GM21786 (cell line): ENCODE measurements at regions not wholly inside any gene's neighbourhood (a gene's known extent, or its start where the extent isn't known, plus 50 kb on each side); places are given as distances from the start of the nearest gene placed in this dataset.
"Not testable (repeated sequence)": the region's sequence is repeated elsewhere in the genome, so short reads cannot be mapped to it uniquely, and the experiment has no call there.

Experiments
- ATAC-seq: cut with Tn5 transposase; IDR thresholded peaks from one replicate; pipeline ENCODE4 v1.9.1; 2021; ENCODE audit not compliant: unreplicated experiment

- not testable (repeated sequence) for ATAC-seq
Observed at GRCh38 chr17:27090450-27091042, 203.4 kb upstream of the WSB1 start.

DNA sequence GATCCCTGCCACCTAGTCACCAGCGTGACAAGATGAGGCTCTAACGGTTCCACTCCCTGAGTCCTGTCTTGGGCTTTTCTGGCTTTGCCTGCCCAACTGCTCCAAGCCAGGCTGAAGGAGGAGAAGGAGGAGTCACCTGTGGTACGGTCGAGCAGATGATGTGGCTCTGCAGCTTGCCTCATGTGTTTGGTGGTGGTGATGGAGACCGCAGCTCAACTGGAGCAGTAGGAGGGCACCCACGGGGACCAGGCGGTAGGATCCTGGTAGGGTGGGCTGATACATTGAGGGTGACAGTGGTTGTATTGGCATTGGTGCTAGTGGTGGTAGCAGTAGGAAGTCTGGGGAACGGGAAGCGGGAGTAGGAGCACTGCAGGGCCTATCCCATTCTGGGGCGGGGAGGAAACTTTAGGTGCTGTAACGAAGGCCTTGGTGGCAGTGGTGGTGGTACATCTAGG, 202.8 kb upstream of the WSB1 start:
- ATAC-seq = no peak

- ATAC-seq = not testable (repeated sequence)
Observed at GRCh38 chr17:27094179-27094578, 199.7 kb upstream of the WSB1 start.

DNA sequence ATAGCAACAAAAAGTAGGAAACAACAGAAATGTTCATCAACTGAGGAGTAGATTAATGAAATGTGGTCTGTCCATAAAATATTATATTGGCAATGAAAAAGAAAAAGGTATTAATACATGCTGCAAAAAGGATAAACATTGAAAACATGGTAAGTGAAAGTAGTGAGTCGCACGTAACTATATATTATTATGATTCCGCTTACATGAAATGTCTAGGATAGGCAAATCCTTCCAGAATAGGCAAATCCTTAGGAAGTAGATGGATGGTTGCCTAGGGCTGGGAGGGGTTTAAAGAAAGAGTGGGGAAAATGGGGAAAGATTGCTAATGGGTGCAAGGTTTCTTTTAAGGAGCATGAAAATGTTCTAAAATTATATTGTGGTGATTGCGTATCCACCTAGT, 198.1 kb upstream of the WSB1 start:
- ATAC-seq = not testable (repeated sequence)

GRCh38 chr17:27099266-27099665, 194.6 kb upstream of the WSB1 start:
- ATAC-seq = not testable (repeated sequence)

DNA sequence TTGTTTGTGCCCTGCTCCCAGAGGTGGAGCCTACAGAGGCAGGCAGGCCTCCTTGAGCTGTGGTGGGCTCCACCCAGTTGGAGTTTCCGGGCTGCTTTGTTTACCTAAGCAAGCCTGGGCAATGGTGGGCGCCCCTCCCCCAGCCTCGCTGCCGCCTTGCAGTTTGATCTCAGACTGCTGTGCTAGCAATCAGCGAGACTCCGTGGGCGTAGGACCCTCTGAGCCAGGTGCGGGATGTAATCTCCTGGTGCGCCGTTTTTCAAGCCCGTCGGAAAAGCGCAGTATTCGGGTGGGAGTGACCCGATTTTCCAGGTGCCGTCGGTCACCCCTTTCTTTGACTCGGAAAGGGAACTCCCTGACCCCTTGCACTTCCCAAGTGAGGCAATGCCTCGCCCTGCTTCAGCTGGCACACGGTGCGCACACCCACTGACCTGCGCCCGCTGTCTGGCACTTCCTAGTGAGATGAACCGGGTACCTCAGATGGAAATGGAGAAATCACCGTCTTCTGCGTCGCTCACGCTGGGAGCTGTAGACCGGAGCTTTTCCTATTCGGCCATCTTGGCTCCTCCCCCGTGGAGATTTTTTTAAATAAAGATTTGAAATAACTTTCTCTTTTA, 189.2 kb upstream of the WSB1 start:
- ATAC-seq = not testable (repeated sequence)

DNA sequence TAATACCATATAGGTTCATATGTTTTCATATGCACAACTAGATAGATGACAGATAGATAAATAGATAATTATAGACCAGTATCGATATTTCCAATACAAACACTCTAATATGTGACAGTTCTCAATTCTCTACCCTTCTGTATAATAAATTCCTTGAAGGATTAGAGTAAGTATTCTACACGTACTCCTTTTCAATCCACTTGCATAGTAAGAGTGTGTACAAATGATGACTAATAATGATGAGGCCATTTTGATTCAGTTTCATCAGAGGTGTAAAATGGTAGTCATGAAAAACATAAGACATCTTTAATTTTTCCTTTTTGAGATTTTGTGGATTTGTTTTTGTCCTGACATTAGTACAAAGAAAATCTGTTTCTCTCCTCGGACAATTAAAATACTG, 188.3 kb upstream of the WSB1 start:
- ATAC-seq = no peak

- ATAC-seq = no peak
Observed at GRCh38 chr17:27106347-27106981, 187.4 kb upstream of the WSB1 start.

- ATAC-seq = no peak
Observed at GRCh38 chr17:27106982-27107360, 186.9 kb upstream of the WSB1 start.

- ATAC-seq = not testable (repeated sequence)
Observed at GRCh38 chr17:27107386-27108328, 186.3 kb upstream of the WSB1 start.

DNA sequence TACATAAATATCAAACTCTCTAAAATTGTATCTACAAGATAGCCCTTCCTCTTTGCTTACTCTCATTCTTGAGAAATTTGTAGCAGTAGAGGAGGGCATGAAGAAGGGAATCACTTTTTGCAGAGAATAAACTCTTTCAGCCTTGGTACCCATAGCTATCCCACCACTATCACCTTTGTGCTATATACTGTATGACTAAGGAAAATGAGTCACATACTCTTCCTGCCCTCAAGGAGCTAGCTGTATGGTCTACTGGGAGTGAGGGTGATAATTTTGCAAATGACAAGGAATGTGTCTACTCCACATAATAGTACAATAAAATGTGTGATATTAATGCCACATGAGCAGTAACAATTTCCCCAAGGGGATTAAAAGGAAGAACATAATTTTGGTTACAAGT, 184.6 kb upstream of the WSB1 start:
- no peak for ATAC-seq

- no peak for ATAC-seq
Observed at GRCh38 chr17:27153005-27153404, 140.9 kb upstream of the WSB1 start.

DNA sequence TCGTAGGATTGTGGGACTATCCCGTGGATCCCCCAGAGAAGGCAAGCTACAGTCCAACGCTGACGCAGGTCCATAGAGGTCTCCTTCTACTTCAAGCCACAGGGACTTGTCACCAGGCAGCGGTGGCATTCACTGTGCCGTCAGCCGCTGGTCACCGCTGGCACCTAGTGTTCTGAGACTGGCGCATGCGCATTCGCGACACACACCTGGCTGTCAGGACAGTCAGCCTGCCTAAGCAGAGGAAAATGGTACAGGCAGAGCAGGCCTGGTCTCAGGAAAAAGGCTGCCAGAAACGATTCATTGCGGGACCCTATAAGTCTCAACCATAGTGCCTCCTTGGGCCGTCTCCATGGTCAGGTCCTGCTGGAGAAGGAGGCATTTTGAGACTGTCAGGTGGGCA, 138.0 kb upstream of the WSB1 start:
- ATAC-seq = no peak

GRCh38 chr17:27157297-27157696, 136.6 kb upstream of the WSB1 start:
- ATAC-seq = no peak

GRCh38 chr17:27157898-27158297, 136.0 kb upstream of the WSB1 start:
- no peak for ATAC-seq

DNA sequence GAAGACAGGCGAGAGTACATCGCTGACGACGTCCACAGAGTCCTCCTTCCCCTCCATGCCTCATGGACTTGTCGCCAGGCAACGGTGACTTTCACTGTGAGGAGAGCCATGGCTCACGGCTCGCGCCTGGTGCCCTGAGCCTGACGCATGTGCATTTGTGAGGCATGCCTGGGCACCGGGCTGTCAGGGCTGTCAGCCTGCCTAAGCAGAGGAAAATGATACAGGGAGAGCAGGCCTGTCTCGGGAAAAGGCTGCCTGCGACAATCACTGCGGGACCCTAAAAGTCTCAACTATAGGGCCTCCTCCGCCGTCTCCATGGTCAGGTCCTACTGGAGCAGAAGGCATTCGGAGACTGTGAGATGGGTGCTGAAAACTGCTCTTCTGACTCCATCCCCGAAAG, 135.5 kb upstream of the WSB1 start:
- ATAC-seq = no peak

- no peak for ATAC-seq
Observed at GRCh38 chr17:27180322-27180721, 113.6 kb upstream of the WSB1 start.

DNA sequence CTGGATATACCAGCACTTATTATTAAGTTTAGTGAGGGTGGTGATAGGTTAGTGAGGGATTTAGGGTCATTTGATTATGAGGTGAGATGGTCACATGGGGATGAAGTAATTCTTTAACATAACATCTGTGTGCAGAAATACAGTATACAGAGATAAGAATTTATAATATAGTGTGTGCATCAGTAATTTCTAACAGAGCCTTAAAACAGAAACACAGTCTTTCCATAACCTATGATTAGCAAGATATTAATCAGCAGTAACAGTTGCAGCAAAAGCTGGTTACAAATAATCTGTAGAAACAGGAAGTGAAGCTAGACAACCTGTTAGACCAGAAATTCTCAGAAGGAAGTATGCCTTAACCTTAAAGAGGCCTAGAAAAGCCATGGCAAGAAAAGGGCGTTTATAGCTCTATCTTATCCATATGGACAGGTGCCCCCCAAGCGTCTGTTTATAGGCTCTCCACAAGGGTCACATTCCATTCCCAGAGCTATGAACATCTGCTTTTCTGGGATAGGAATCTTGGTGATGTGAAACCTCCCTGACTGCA, 112.5 kb upstream of the WSB1 start:
- not testable (repeated sequence) for ATAC-seq

GRCh38 chr17:27181935-27182334, 112.0 kb upstream of the WSB1 start:
- ATAC-seq = no peak

DNA sequence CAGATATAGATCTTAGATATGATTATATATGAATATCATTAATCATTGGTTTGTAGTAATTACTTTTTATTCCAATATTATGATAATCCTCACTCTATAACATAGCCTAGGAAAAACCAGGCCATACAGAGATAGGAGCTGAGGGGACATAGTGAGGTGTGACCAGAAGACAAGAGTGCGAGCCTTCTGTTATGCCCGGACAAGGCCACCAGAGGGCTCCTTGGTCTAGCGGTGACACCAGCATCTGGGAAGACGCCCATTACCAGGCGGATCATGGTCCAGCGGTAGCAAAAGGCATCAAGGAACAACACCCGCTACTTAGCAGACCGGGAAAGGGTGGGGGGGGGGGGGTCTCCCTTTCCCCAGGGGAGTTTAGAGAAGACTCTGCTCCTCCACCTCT, 96.4 kb upstream of the WSB1 start:
- ATAC-seq = not testable (repeated sequence)

- ATAC-seq = no peak
Observed at GRCh38 chr17:27199948-27200347, 94.0 kb upstream of the WSB1 start.
